Testis (tissue), 2 donors: ENCODE measurements at regions not wholly inside any gene's neighbourhood (a gene's known extent, or its start where the extent isn't known, plus 50 kb on each side); places are given as distances from the start of the nearest gene placed in this dataset.
A peak's percentile ranks its signal among the peaks of the same experiment; 100 is the strongest.

ENCODE experiments used
- DNase-seq: peaks from one replicate; pipeline ENCODE4 v3.0.0-alpha.2; 2019
- H3K27ac ChIP-seq, 2 donors: fragments of 200-600 bp; sonication (generic); one replicate each; pipeline ENCODE4 v1.5.1; 2019
- H3K27me3 ChIP-seq: fragments of 200-600 bp; sonication (generic); one replicate; pipeline ENCODE4 v1.5.1; 2019
- H3K36me3 ChIP-seq: fragments of 200-600 bp; sonication (generic); one replicate; pipeline ENCODE4 v1.5.1; 2017; ENCODE audit warnings: low read depth; ENCODE audit errors: missing control alignments
- H3K4me1 ChIP-seq: fragments of 200-600 bp; sonication (generic); one replicate; pipeline ENCODE4 v1.5.1; 2019
- H3K4me3 ChIP-seq, 2 donors: fragments of 200-600 bp; sonication (generic); one replicate each; pipeline ENCODE4 v1.5.1; 2017 to 2019
- H3K9me3 ChIP-seq: fragments of 200-600 bp; sonication (generic); one replicate; pipeline ENCODE4 v1.5.1; 2017
- CTCF ChIP-seq, 3 experiments: fragments of 450-650 bp in 2 of 3; fragments of 200-600 bp in 1 of 3; sonication (generic) in 1 of 3; IDR thresholded peaks; one replicate each; pipeline ENCODE4 v1.5.1; 2016 to 2019; ENCODE audit warnings: antibody characterized with exemption in 3 of 3, mild to moderate bottlenecking in 2 of 3, moderate library complexity in 1 of 3
- POLR2A ChIP-seq: fragments of 450-650 bp; IDR thresholded peaks from one replicate; pipeline ENCODE4 v1.6.1; 2017; ENCODE audit warnings: antibody characterized with exemption, mild to moderate bottlenecking, moderate library complexity
- WGBS, 2 donors: methylation state at CpG; one replicate each; pipeline ENCODE4 v1.1.5; 2018; 5-methylcytosine and 5-hydroxymethylcytosine counted together
- intact Hi-C: fragments of 100-400 bp; cut with DNase I; formaldehyde crosslinking; loops from one replicate; pipeline ENCODE4 v1.15.1; 2023; ENCODE audit warnings: low total_unique reads

GRCh38 chr7:81433692-81434331 is 336.0 kb downstream of the HGF start:
- Histone ChIP-seq H3K36me3 (no peaks in the 10 kb centered on the region), H3K27ac (no peak overlapping the region), H3K4me1 (no peaks in the 10 kb centered on the region), H3K4me3 (no peak overlapping the region), H3K27me3 (no peaks in the 10 kb centered on the region), H3K9me3 (no peaks in the 10 kb centered on the region)
- no peak for TF ChIP-seq POLR2A
- TF ChIP-seq CTCF (IDR thresholded peaks at IDR 0.05) = no peak
- intact Hi-C loops = no loop called here
- 81 to 85% methylated on average over 3 of the region's 3 CpGs for WGBS, 2 donors
- no peak for DNase-seq

- DNase-seq = no peak
- TF ChIP-seq POLR2A (no peak), CTCF (IDR thresholded peaks at IDR 0.05) (no peak)
- H3K36me3 ChIP-seq = no peaks in the 10 kb centered on the region
- intact Hi-C loops = no loop called here
- no peaks in the 10 kb centered on the region for H3K9me3 ChIP-seq
- no peak overlapping the region for H3K27ac ChIP-seq
- no peak overlapping the region for H3K4me3 ChIP-seq
- no peaks in the 10 kb centered on the region for H3K4me1 ChIP-seq
- H3K27me3 ChIP-seq = no peaks in the 10 kb centered on the region
- WGBS, 2 donors = 76 to 79% methylated on average over 1 of the region's 1 CpG
These were observed 336.6 kb downstream of the HGF start for GRCh38 chr7:81433206-81433605.

GRCh38 chr7:81430761-81431160 is 339.1 kb downstream of the HGF start:
- no peaks in the 10 kb centered on the region for H3K27me3 ChIP-seq

GRCh38 chr7:81430150-81430549 is 339.7 kb downstream of the HGF start:
- H3K4me1 ChIP-seq = no peaks in the 10 kb centered on the region
- 50 to 57% methylated on average over 6 of the region's 6 CpGs for WGBS, 2 donors
- no peak overlapping the region for H3K4me3 ChIP-seq
- H3K36me3 ChIP-seq = no peaks in the 10 kb centered on the region
- TF ChIP-seq POLR2A = no peak
- no peak for TF ChIP-seq CTCF (IDR thresholded peaks at IDR 0.05)
- H3K27me3 ChIP-seq = no peaks in the 10 kb centered on the region
- DNase-seq = no peak
- intact Hi-C loops = no loop called here
- peak overlapping the region; percentile 27 to 80 for H3K27ac ChIP-seq
- H3K9me3 ChIP-seq = no peaks in the 10 kb centered on the region

More at GRCh38 chr7:81430761-81431160, 339.1 kb downstream of the HGF start:
- H3K27ac ChIP-seq = peak overlapping the region; percentile 27 to 80
- DNase-seq = peak; percentile 77
- no peak for TF ChIP-seq POLR2A
- no peak for TF ChIP-seq CTCF (IDR thresholded peaks at IDR 0.05)
- WGBS, 2 donors = 31 to 69% methylated on average over 1 of the region's 1 CpG
- no peaks in the 10 kb centered on the region for H3K9me3 ChIP-seq
- no peaks in the 10 kb centered on the region for H3K4me1 ChIP-seq
- H3K36me3 ChIP-seq = no peaks in the 10 kb centered on the region
- intact Hi-C loops = no loop called here
- no peak overlapping the region for H3K4me3 ChIP-seq

GRCh38 chr7:81427461-81427860 is 342.4 kb downstream of the HGF start:
- intact Hi-C loops = no loop called here
- no peak overlapping the region for H3K4me3 ChIP-seq
- no peak overlapping the region for H3K27ac ChIP-seq
- DNase-seq = no peak
- 51 to 66% methylated on average over 2 of the region's 2 CpGs for WGBS, 2 donors
- TF ChIP-seq POLR2A (no peak), CTCF (IDR thresholded peaks at IDR 0.05) (no peak)
- H3K9me3 ChIP-seq = no peaks in the 10 kb centered on the region
- H3K4me1 ChIP-seq = no peaks in the 10 kb centered on the region
- no peaks in the 10 kb centered on the region for H3K27me3 ChIP-seq
- no peaks in the 10 kb centered on the region for H3K36me3 ChIP-seq
